ENCODE measurements at regions not wholly inside any gene's neighbourhood (a gene's known extent, or its start where the extent isn't known, plus 50 kb on each side); places are given as distances from the start of the nearest gene placed in this dataset.

GRCh38 chr4:8780086-8780485 is 91.6 kb downstream of the HMX1 start:
- no peak overlapping the region for H3K9ac ChIP-seq (replicated peaks; ENCODE audit: extremely low read depth, insufficient read depth, low read length)
- CTCF ChIA-PET, result no interaction called here
- H3K27ac ChIP-seq (ENCODE audit: insufficient read depth, low read depth, low read length), result no peak overlapping the region
- FAIRE-seq, result no peak
- no peaks in the 10 kb centered on the region for H3K79me2 ChIP-seq (ENCODE audit: control insufficient read depth, insufficient read depth, low read length)
- intact Hi-C loops (cut with micrococcal nuclease), result no loop called here
- no peak overlapping the region for H2AFZ ChIP-seq (ENCODE audit: low read depth, low read length)
- no peaks in the 10 kb centered on the region for H3K27me3 ChIP-seq (ENCODE audit: control insufficient read depth in 2 of 2, insufficient read depth in 2 of 2, low read length in 2 of 2)
- no peaks in the 10 kb centered on the region for H3K9me3 ChIP-seq (replicated peaks; ENCODE audit: control insufficient read depth, insufficient read depth, low read length)
- no peaks in the 10 kb centered on the region for H4K20me1 ChIP-seq (replicated peaks; ENCODE audit: control insufficient read depth, extremely low read depth, insufficient read depth, low read length)
- POLR2A ChIA-PET, result no interaction called here
- TF ChIP-seq POLR2A (IDR thresholded peaks at IDR 0.05; ENCODE audit: low read depth, low read length), result no peak
- TF ChIP-seq POLR2AphosphoS5 (IDR thresholded peaks at IDR 0.05; ENCODE audit: insufficient read depth, low read depth, low read length), result no peak
- TF ChIP-seq GATA2 (IDR thresholded peaks at IDR 0.05; ENCODE audit: insufficient read depth, insufficient read length, low read depth, low read length), result no peak
- no peak for TF ChIP-seq MAX (IDR thresholded peaks at IDR 0.05; ENCODE audit: insufficient read depth, insufficient read length)
- no peak for TF ChIP-seq FOS (IDR thresholded peaks at IDR 0.05; ENCODE audit: borderline replicate concordance, insufficient read depth, low read length)
- TF ChIP-seq CTCF (IDR thresholded peaks at IDR 0.05; ENCODE audit: extremely low read depth in 1 of 2, insufficient read depth in 1 of 2, low read depth in 1 of 2, low read length in 2 of 2), result no peak
- no peak for TF ChIP-seq JUN (IDR thresholded peaks at IDR 0.05; ENCODE audit: borderline replicate concordance, insufficient read depth, insufficient read length, low read depth)
- TF ChIP-seq EZH2 (IDR thresholded peaks at IDR 0.05; ENCODE audit: borderline replicate concordance, low read depth, low read length, severe bottlenecking), result no peak
- no peak for TF ChIP-seq MYC (IDR thresholded peaks at IDR 0.05; ENCODE audit: low read depth, low read length)
- no TSS peak for BruUV-seq (replicated peaks)
- H3K4me2 ChIP-seq (ENCODE audit: insufficient read depth, low read length), result no peak overlapping the region
- H3K4me3 ChIP-seq (replicated peaks in 1 of 3; ENCODE audit: insufficient read depth in 1 of 3, low read depth in 1 of 3, low read length in 3 of 3), result no peak overlapping the region
- dilution Hi-C loops (cut with MboI; ENCODE audit: extremely low pct_ligation_motif_present, low sequenced_read_pairs), result no loop called here
- H3K36me3 ChIP-seq (ENCODE audit: control insufficient read depth in 2 of 2, extremely low read depth in 1 of 2, insufficient read depth in 2 of 2, low read length in 2 of 2), result no peaks in the 10 kb centered on the region
- DNase-seq (ENCODE audit: low read depth, low spot score), result no peak
- no peaks in the 10 kb centered on the region for H3K4me1 ChIP-seq (ENCODE audit: control insufficient read depth, extremely low read depth, insufficient read depth, low read length)
- H3K9me1 ChIP-seq (replicated peaks; ENCODE audit: control insufficient read depth, extremely low read depth, insufficient read depth, low read length), result no peaks in the 10 kb centered on the region
